GM23338 (cell line): ENCODE measurements at regions not wholly inside any gene's neighbourhood (a gene's known extent, or its start where the extent isn't known, plus 50 kb on each side); places are given as distances from the start of the nearest gene placed in this dataset.

Source experiments
- CREB1 ChIP-seq: fragments of 250-450 bp; sonication (Bioruptor Pico); IDR thresholded peaks from 2 replicates; pipeline ENCODE4 v1.5.0; 2020; ENCODE audit warnings: low read depth, mild to moderate bottlenecking, moderate library complexity
- CTCF ChIP-seq, 2 experiments: fragments of 200-600 bp in 1 of 2; sonication (generic) in 1 of 2; conservative IDR thresholded peaks; 2 replicates each; pipeline versions ENCODE4 v1.5.1 to v1.6.1; 2016 to 2017; ENCODE audit warnings: antibody characterized with exemption in 2 of 2, low read depth in 2 of 2, mild to moderate bottlenecking in 2 of 2, moderate library complexity in 1 of 2
- EZH2 ChIP-seq: fragments of 200-600 bp; sonication (generic); IDR thresholded peaks from one replicate; pipeline ENCODE4 v1.8.0; 2017; ENCODE audit warnings: antibody characterized with exemption, mild to moderate bottlenecking, low read depth; ENCODE audit not compliant: unreplicated experiment
- EZH2phosphoT487 ChIP-seq: fragments of 200-600 bp; sonication (generic); IDR thresholded peaks from one replicate; pipeline ENCODE4 v1.8.1; 2018; ENCODE audit warnings: antibody characterized with exemption; ENCODE audit not compliant: unreplicated experiment
- POLR2AphosphoS5 ChIP-seq: IDR thresholded peaks from 2 replicates; pipeline ENCODE4 v1.6.1; 2016; ENCODE audit warnings: antibody characterized with exemption, low read depth
- REST ChIP-seq: IDR thresholded peaks from one replicate; pipeline ENCODE4 v1.6.1; 2018; ENCODE audit warnings: antibody characterized with exemption; ENCODE audit not compliant: unreplicated experiment
- ZNF114 ChIP-seq: fragments of 250-450 bp; sonication (Bioruptor Pico); IDR thresholded peaks from 2 replicates; pipeline ENCODE4 v1.5.0; 2020; ENCODE audit warnings: mild to moderate bottlenecking, moderate library complexity
- ZNF331 ChIP-seq: fragments of 250-450 bp; sonication (Bioruptor Pico); IDR thresholded peaks from 2 replicates; pipeline ENCODE4 v1.5.0; 2020; ENCODE audit warnings: low read depth, mild to moderate bottlenecking, moderate library complexity
- ZNF462 ChIP-seq: fragments of 250-450 bp; sonication (Bioruptor Pico); IDR thresholded peaks from 2 replicates; pipeline ENCODE4 v1.5.0; 2020; ENCODE audit warnings: mild to moderate bottlenecking, moderate library complexity

DNA sequence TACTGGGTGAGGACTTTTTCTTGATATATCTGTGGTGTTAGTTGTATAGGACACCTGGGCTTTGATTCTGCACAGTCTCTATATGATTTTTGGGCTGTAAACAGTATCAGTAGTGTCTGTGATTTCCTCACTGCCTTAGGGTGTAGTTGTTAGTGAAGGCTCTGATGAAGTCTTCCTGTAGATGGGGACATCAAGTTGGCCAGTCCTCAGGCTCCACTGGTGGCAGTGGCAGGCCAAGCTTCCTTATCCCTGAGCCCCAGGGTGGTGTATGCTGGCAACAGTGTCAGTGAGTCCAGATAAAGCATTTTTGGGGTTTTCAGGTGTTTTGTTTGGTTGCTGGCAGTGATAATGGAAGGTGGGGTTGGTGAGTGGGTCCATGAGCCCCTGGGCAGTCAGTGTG, 961.4 kb downstream of the DSC3 start:
- no peak for TF ChIP-seq CTCF (conservative IDR thresholded peaks at IDR 0.05; ENCODE audit: low read depth in 2 of 2)
- TF ChIP-seq EZH2phosphoT487 = no peak
- TF ChIP-seq EZH2 = no peak
- no peak for TF ChIP-seq CREB1
- no peak for TF ChIP-seq REST
- no peak for TF ChIP-seq ZNF114
- TF ChIP-seq POLR2AphosphoS5 = no peak
- TF ChIP-seq ZNF331 (CRISPR knock-in tag) = no peak
- TF ChIP-seq ZNF462 (CRISPR knock-in tag) = no peak
